Vagina (tissue), 2 donors: ENCODE measurements at regions not wholly inside any gene's neighbourhood (a gene's known extent, or its start where the extent isn't known, plus 50 kb on each side); places are given as distances from the start of the nearest gene placed in this dataset.

Experiments
- CTCF ChIP-seq, 3 experiments: fragments of 450-650 bp in 2 of 3; fragments of 200-600 bp in 1 of 3; sonication (generic) in 1 of 3; IDR thresholded peaks; one replicate each; pipeline ENCODE4 v1.5.1; 2017 to 2019; ENCODE audit warnings: antibody characterized with exemption in 3 of 3, mild to moderate bottlenecking in 2 of 3, moderate library complexity in 2 of 3
- POLR2A ChIP-seq, 2 donors: fragments of 450-650 bp; IDR thresholded peaks; one replicate each; pipeline ENCODE4 v1.6.1; 2017; ENCODE audit warnings: antibody characterized with exemption in 2 of 2, mild to moderate bottlenecking in 2 of 2, moderate library complexity in 2 of 2

GRCh38 chr15:47434596-47434995, 282.7 kb upstream of the SEMA6D start:
- TF ChIP-seq CTCF (IDR thresholded peaks at IDR 0.05) (no peak), POLR2A (IDR thresholded peaks at IDR 0.05) (no peak)
